HG02588 (cell line): ENCODE measurements at regions not wholly inside any gene's neighbourhood (a gene's known extent, or its start where the extent isn't known, plus 50 kb on each side); places are given as distances from the start of the nearest gene placed in this dataset.
A peak's percentile ranks its signal among the peaks of the same experiment; 100 is the strongest.
"Not testable (repeated sequence)": the region's sequence is repeated elsewhere in the genome, so short reads cannot be mapped to it uniquely, and the experiment has no call there.

ENCODE experiments used
- ATAC-seq: cut with Tn5 transposase; IDR thresholded peaks from one replicate; pipeline ENCODE4 v1.9.1; 2021; ENCODE audit warnings: mild to moderate bottlenecking, moderate library complexity; ENCODE audit not compliant: unreplicated experiment

DNA sequence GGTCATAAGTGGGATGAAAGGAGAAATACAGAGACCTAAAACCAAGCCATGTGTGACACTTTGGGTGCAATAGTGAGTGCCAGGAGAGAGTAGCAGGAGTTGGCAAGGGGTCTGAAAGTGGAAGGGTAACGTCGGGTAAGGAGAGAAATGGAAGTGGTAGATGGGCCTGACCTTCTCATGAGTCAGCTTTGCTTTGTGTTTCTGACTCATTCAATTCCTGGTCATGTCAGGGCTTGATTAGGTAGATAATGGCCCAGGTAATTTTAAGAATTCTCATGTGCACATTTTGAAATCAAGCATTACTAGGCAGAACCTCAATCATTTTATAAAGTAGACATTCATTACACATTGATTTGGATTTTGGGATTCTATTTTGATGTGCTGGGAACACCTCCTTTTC lies 262.5 kb downstream of the SOX2 start:
- ATAC-seq = no peak

GRCh38 chr3:181976526-181976925 lies 264.8 kb downstream of the SOX2 start:
- ATAC-seq = no peak

- ATAC-seq = no peak
These were observed 273.7 kb downstream of the SOX2 start for GRCh38 chr3:181985386-181985785.

DNA sequence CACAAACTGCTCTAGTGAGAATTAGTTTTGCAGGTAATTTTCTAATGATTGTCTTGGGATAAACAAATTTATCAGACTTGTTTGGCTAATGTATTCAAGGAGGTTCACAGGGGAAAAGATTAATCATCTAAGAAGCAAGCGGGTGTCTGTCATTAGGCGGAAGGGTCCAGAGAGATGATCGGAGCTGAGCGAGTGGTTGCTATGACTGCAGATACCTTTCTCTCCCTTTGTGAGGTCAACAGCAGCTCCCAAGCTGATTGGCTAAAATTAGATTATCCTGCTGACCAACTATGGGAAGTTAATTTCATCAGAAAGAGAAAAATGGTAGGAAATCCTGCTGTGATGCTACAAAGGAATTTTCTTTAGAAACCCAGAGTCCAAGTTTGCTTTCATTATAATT lies 276.0 kb downstream of the SOX2 start:
- ATAC-seq = no peak

- no peak for ATAC-seq
These were observed 287.1 kb downstream of the SOX2 start for GRCh38 chr3:181998828-181999227.

DNA sequence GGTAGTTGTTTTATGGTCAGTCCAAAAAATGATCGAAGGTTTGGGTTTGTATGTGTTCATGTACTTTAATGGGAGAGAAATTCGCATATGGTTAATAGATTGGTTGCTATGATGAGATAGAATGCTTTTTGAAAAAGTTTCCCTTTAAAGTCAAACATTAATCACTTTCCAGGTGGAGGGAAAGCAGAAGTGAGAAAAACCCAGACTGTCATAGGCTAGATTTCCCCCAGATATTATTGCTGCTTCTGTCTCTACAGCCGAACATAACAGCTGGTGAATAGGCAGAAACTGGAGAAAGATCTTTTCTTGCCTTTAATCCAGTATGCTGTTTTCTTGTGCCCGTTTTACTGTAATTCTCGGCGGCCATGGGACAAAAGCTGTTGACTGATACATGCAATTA lies 287.6 kb downstream of the SOX2 start:
- ATAC-seq = peak; percentile 85

- ATAC-seq = no peak
These were observed 288.7 kb downstream of the SOX2 start for GRCh38 chr3:182000447-182000846.

DNA sequence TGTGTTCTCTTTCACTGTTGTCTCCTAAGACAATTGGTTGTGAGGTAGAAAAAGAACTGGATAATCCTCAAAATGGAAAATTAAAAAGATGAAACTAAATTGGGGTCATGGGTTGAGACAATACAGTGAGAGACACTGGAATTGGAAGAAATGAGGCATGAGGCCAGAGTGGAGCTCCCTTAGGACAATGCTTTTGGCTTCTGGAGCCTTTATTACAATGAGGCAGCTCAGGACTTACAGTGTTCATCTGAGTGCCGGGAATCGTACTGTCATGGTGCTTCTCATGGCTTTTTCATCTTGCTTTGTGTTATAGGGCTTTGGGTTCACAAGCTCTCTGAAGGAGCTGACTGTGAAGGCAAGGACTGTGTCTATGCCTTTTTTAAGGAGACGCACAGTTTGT lies 293.5 kb downstream of the SOX2 start:
- no peak for ATAC-seq

- no peak for ATAC-seq
These were observed 294.0 kb downstream of the SOX2 start for GRCh38 chr3:182005701-182006100.

GRCh38 chr3:182006431-182006830 lies 294.7 kb downstream of the SOX2 start:
- ATAC-seq = no peak

DNA sequence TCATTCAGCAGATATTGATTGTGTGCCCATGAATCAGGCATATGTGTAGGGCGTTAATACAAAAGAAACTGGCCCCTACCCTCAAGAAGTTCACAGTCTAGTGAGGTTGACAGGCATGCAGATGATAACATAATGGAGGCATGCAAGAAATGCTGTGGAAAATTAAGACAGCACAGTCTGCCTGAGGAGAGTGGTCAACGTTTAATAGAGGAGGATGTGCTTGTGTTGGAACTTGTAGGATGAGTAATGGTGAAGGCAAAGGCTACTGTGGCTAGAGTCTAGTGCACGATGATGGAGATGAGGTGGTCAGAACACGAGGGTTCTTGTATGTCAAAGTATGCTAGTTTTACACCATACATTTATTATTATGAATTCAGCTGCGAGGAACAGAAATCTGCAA lies 295.7 kb downstream of the SOX2 start:
- ATAC-seq = no peak

- ATAC-seq = no peak
These were observed 306.6 kb downstream of the SOX2 start for GRCh38 chr3:182018361-182018760.

DNA sequence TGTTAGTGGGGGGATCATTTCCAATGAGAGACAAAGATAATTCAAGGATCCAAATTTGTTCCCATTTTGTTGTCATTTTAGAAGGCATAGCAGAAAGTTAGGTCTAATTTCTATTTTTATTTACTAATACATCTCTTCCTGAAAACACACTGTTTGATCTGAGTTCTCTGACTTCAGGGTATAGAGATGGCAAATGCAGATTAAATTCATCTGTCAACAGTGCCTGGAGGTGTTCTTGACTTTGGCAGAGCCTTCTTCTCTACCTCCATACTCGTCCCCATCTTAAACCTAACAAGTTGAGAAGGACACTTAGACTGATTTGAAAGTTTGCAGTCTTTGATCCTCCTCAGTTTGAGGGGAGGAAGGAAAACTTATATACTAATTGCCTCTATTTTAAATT lies 308.2 kb downstream of the SOX2 start:
- ATAC-seq = no peak

DNA sequence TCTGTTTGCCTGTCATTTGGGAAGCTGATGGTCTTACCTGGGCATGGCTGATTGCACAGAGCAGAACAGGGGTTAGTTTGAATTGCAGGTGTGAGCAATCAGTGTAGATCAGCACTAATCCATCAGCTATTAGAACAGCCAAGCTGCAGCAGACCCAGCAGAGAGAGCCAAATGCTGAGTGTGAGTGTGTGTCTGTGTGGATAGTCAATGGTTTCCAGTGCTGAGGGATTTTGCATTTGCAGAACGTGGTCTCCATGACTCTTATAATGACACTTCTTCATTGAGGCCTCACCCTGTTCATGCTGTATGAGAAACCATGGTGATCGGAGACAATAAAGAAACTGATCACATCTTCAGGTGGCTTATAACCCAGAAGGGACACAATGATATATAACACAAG lies 312.1 kb downstream of the SOX2 start:
- no peak for ATAC-seq

DNA sequence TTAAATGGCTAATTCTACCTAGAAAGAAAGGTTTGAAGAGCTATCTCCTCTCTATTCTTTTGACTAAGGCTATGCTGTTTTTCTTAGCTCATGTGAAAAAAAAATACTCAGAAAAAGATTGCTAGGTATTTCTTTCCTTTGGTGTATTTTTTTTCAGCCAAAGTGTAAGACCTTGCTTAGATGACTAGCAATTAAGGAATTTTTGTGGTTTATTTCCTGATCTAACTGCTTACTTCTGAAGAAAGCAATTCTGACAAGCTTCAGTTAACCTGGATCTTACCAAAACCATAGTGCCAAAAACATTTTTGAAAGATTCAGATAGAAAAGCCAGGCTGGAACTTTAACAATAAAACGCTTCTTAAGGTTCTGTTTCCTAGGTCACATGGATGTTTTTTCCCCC lies 315.6 kb downstream of the SOX2 start:
- ATAC-seq = no peak

DNA sequence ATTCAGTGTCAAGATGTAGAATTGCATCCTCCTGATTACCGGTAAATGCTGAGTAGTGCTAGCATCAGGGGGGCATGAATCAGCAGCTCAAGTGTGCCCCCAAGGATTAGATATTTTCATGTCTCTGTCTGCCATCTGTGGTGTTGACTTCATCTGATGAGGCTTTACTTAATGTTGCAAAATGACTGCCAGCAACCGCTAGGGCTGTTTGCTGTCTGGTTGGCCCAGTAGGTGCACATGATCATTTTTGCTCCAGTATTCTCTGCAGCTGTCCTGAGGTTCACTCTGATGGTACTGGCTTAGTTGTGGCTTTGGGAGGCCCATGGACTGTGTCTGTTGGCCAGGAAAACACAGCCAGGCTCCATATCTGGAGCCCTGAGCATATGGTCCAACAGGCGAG lies 316.4 kb downstream of the SOX2 start:
- no peak for ATAC-seq

- not testable (repeated sequence) for ATAC-seq
These were observed 322.5 kb downstream of the SOX2 start for GRCh38 chr3:182034231-182034630.

DNA sequence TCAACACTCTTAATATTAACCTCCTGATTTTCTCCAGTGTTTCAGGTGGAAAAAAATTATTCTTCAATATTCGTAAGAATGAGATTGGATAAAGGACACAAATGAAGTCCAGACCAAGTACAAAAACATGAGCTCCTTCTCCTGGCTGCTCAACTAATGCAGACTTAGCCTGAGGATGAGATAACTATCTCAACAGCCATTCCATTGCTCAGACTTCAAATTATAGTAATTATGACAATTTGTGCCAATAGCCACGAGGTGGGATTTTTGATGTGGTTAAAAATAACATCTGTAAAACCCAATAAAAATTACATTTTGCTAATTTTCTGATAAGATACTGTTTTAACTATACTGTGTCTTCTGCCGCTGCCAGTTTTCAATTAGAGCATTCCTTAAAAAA lies 323.6 kb downstream of the SOX2 start:
- no peak for ATAC-seq

- no peak for ATAC-seq
These were observed 324.7 kb downstream of the SOX2 start for GRCh38 chr3:182036382-182036781.

DNA sequence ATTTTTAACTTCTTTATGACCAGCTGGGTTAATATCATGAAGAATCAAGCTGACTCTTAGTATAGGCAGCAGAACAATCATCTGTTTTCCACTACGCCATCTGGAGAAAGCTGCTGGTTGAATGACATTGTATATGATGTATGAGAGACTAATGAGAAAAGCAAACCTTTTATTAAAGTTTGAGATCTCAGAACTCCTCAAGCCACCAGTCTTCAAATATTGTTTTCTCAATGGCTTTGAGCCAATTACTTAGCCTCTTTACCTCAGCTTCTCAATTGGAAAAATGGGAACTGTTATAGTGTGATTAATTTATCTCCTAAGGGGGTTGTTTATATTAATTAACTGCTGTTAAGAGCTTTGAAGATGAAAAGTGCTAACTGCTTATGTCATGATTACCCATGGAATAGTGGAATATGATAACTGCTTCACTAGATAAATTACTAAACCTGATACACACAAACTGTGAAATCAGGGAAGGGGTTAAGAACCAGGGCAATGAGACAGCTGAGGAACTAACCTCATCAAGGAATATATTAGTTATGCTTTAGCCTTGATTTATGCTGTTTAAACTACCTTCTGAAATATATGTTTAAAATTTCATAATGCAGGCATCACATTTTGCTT lies 330.1 kb downstream of the SOX2 start:
- no peak for ATAC-seq

- ATAC-seq = no peak
These were observed 334.0 kb downstream of the SOX2 start for GRCh38 chr3:182045736-182046135.

- no peak for ATAC-seq
These were observed 334.5 kb downstream of the SOX2 start for GRCh38 chr3:182046166-182046764.

DNA sequence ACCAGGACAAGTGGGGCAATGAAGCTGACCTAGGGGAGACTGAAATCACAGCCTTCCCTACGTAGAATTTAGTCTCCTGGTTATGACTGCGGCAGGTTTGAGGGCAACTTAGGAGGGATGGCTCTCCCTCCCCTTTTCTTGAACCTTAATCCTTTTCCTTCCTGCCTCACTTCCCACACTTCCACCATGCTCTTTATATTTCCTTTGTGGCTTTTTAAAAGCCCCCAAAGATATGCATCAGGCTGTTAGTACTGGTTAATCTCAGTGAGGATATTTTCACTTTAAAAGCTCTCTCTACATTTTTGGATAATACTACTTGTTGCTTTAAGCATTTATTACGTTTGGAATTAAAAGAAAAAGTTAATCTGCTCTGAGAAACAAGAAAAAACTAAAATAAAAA lies 339.2 kb downstream of the SOX2 start:
- no peak for ATAC-seq
